ENCODE measurements at regions not wholly inside any gene's neighbourhood (a gene's known extent, or its start where the extent isn't known, plus 50 kb on each side); places are given as distances from the start of the nearest gene placed in this dataset.

DNA sequence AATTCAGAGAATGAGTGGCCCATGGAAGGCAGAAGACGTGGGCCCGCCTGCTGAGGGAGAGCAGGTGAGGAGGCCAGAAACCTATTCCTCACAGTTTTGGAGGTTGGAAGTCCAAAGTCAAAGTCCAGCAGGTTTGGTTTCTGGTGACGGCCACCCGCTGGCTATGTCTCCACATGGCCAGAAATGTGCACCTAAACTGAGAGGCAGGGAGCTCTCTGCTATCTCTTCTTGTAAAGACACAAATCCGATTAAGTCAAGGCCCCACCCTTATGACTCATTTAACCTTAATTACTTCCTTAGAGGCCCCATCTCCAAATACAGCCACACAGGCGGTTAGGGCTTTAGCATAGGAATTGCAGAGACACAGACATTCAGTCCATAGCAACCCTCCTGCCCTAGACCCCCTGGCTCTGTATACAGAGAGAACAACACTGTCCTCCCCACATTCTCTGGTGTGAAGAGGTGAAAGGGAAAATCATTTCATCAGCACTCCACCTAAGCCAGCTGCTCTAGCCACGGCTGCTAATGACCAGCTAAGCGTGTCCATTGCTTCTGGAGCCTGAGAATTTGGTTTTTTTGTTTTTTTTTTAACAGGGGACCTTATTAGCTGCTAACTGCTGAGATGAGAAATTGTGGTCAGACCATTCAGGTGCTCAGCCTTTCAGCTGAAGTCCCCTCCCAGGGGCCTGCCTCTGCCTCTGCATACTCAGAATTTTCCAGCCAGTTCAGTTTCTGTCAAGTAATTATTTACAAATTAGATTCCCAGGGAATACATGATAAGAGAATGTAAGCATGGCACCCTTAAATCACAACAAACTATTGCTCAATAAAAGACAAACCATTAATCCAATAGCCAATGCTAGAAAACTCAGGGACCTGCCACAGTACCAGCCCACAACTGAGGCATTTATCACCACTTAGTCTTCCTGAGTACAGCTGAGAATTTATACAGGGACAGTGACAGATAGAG lies 368.7 kb upstream of the ID2 start:
- no peak overlapping the region for H3K27ac ChIP-seq (ENCODE audit: extremely low read depth, low read depth, low read length)

DNA sequence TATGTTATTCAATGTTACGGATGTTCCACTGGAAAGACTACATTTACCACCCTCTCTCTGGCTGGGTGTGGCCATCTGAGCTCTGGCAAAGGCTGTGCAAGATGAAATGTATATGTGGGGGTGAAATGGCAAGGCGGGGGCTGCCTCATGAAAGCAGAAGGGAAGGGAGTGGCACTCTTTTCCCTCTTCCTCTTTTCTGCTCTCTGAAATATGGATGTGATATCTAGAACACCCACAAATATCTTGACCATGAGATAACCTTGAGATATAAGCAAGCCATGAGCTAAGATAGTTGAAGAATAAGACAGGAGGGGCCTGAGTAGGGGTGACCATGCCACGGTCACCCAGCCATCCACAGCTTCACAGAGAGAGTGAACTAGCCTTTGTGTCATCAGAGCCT lies 367.8 kb upstream of the ID2 start:
- POLR2A ChIA-PET, result interaction anchor here (3.5 kb wide), 1 partner anchor 368 kb away, joined by 15 read pairs; the partner anchor contains the start of gene ID2

More for the DNA sequence above, 368.7 kb upstream of the ID2 start:
- Histone ChIP-seq H3K9me3 (ENCODE audit: control insufficient read depth, insufficient read depth, low read depth, low read length) (no peaks in the 10 kb centered on the region), H3K36me3 (ENCODE audit: control insufficient read depth in 2 of 2, insufficient read depth in 1 of 2, low read length in 2 of 2) (no peaks in the 10 kb centered on the region), H3K4me1 (ENCODE audit: control insufficient read depth, insufficient read depth, low read length) (peaks cover 3% of the 10 kb centered on the region; the same call in 1 of the 2 replicates), H3K4me3 (ENCODE audit: low read depth, low read length) (no peak overlapping the region)
- POLR2A ChIA-PET, result interaction anchor here (3.5 kb wide), 1 partner anchor 369 kb away, joined by 15 read pairs; the partner anchor contains the start of gene ID2
- TF ChIP-seq GLIS2 (tag by site-specific recombination; IDR thresholded peaks at IDR 0.05) (no peak), ZNF629 (tag by site-specific recombination; IDR thresholded peaks at IDR 0.05) (no peak), HOXC10 (CRISPR knock-in tag; IDR thresholded peaks at IDR 0.05) (no peak), ZNF16 (tag by site-specific recombination; IDR thresholded peaks at IDR 0.05; ENCODE audit: low read depth) (no peak), SCRT1 (tag by site-specific recombination; IDR thresholded peaks at IDR 0.05; ENCODE audit: borderline replicate concordance) (no peak), ZNF664 (tag by site-specific recombination; IDR thresholded peaks at IDR 0.05) (no peak)
- TF ChIP-seq, protein P1, sequence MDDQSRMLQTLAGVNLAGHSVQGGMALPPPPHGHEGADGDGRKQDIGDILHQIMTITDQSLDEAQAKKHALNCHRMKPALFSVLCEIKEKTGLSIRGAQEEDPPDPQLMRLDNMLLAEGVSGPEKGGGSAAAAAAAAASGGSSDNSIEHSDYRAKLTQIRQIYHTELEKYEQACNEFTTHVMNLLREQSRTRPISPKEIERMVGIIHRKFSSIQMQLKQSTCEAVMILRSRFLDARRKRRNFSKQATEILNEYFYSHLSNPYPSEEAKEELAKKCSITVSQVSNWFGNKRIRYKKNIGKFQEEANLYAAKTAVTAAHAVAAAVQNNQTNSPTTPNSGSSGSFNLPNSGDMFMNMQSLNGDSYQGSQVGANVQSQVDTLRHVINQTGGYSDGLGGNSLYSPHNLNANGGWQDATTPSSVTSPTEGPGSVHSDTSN (CRISPR knock-in tag; IDR thresholded peaks at IDR 0.05), result no peak
- CTCF ChIA-PET, result interaction anchor here (0.5 kb wide), 1 partner anchor 1374 kb away, joined by 4 read pairs; no protein-coding TSS in a partner anchor

More for the DNA sequence above, 367.8 kb upstream of the ID2 start:
- CTCF ChIA-PET, result interaction anchor here (0.6 to 1.4 kb wide), 2 partner anchors 11 to 379 kb away, joined by 3 to 4 read pairs; no protein-coding TSS in a partner anchor
- Histone ChIP-seq H3K27ac (ENCODE audit: extremely low read depth, low read depth, low read length) (no peak overlapping the region), H3K4me3 (ENCODE audit: low read depth, low read length) (no peak overlapping the region), H3K4me1 (ENCODE audit: control insufficient read depth, insufficient read depth, low read length) (peaks cover 3% of the 10 kb centered on the region; the same call in 1 of the 2 replicates), H3K9me3 (ENCODE audit: control insufficient read depth, insufficient read depth, low read depth, low read length) (no peaks in the 10 kb centered on the region), H3K36me3 (ENCODE audit: control insufficient read depth in 2 of 2, insufficient read depth in 1 of 2, low read length in 2 of 2) (no peaks in the 10 kb centered on the region)
- TF ChIP-seq ZNF555 (tag by site-specific recombination; conservative IDR thresholded peaks at IDR 0.05), result no peak
- TF ChIP-seq ZNF830 (tag by site-specific recombination; IDR thresholded peaks at IDR 0.05; ENCODE audit: low read depth), result no peak
- TF ChIP-seq GLI2 (tag by site-specific recombination; IDR thresholded peaks at IDR 0.05; ENCODE audit: borderline replicate concordance, low read depth), result no peak
- no peak for TF ChIP-seq HOXC10 (CRISPR knock-in tag; IDR thresholded peaks at IDR 0.05)
- TF ChIP-seq EGR2 (tag by site-specific recombination; IDR thresholded peaks at IDR 0.05; ENCODE audit: low read depth), result no peak
- TF ChIP-seq ZNF529 (tag by site-specific recombination; IDR thresholded peaks at IDR 0.05; ENCODE audit: insufficient replicate concordance), result no peak
- TF ChIP-seq ZNF610 (tag by site-specific recombination; IDR thresholded peaks at IDR 0.05; ENCODE audit: borderline replicate concordance), result no peak
- TF ChIP-seq ZNF791 (tag by site-specific recombination; IDR thresholded peaks at IDR 0.05), result no peak
- TF ChIP-seq, protein P2, sequence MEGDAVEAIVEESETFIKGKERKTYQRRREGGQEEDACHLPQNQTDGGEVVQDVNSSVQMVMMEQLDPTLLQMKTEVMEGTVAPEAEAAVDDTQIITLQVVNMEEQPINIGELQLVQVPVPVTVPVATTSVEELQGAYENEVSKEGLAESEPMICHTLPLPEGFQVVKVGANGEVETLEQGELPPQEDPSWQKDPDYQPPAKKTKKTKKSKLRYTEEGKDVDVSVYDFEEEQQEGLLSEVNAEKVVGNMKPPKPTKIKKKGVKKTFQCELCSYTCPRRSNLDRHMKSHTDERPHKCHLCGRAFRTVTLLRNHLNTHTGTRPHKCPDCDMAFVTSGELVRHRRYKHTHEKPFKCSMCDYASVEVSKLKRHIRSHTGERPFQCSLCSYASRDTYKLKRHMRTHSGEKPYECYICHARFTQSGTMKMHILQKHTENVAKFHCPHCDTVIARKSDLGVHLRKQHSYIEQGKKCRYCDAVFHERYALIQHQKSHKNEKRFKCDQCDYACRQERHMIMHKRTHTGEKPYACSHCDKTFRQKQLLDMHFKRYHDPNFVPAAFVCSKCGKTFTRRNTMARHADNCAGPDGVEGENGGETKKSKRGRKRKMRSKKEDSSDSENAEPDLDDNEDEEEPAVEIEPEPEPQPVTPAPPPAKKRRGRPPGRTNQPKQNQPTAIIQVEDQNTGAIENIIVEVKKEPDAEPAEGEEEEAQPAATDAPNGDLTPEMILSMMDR (tag by site-specific recombination; IDR thresholded peaks at IDR 0.05), result no peak
- no peak for TF ChIP-seq ZNF362 (tag by site-specific recombination; IDR thresholded peaks at IDR 0.05)
- TF ChIP-seq, protein P3, sequence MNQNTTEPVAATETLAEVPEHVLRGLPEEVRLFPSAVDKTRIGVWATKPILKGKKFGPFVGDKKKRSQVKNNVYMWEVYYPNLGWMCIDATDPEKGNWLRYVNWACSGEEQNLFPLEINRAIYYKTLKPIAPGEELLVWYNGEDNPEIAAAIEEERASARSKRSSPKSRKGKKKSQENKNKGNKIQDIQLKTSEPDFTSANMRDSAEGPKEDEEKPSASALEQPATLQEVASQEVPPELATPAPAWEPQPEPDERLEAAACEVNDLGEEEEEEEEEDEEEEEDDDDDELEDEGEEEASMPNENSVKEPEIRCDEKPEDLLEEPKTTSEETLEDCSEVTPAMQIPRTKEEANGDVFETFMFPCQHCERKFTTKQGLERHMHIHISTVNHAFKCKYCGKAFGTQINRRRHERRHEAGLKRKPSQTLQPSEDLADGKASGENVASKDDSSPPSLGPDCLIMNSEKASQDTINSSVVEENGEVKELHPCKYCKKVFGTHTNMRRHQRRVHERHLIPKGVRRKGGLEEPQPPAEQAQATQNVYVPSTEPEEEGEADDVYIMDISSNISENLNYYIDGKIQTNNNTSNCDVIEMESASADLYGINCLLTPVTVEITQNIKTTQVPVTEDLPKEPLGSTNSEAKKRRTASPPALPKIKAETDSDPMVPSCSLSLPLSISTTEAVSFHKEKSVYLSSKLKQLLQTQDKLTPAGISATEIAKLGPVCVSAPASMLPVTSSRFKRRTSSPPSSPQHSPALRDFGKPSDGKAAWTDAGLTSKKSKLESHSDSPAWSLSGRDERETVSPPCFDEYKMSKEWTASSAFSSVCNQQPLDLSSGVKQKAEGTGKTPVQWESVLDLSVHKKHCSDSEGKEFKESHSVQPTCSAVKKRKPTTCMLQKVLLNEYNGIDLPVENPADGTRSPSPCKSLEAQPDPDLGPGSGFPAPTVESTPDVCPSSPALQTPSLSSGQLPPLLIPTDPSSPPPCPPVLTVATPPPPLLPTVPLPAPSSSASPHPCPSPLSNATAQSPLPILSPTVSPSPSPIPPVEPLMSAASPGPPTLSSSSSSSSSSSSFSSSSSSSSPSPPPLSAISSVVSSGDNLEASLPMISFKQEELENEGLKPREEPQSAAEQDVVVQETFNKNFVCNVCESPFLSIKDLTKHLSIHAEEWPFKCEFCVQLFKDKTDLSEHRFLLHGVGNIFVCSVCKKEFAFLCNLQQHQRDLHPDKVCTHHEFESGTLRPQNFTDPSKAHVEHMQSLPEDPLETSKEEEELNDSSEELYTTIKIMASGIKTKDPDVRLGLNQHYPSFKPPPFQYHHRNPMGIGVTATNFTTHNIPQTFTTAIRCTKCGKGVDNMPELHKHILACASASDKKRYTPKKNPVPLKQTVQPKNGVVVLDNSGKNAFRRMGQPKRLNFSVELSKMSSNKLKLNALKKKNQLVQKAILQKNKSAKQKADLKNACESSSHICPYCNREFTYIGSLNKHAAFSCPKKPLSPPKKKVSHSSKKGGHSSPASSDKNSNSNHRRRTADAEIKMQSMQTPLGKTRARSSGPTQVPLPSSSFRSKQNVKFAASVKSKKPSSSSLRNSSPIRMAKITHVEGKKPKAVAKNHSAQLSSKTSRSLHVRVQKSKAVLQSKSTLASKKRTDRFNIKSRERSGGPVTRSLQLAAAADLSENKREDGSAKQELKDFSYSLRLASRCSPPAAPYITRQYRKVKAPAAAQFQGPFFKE (tag by site-specific recombination; IDR thresholded peaks at IDR 0.05; ENCODE audit: borderline replicate concordance), result no peak
- no peak for TF ChIP-seq KLF10 (tag by site-specific recombination; IDR thresholded peaks at IDR 0.05)
- no peak for TF ChIP-seq ZNF658 (tag by site-specific recombination; IDR thresholded peaks at IDR 0.05)
- no peak for TF ChIP-seq ZNF16 (tag by site-specific recombination; IDR thresholded peaks at IDR 0.05; ENCODE audit: low read depth)
- no peak for TF ChIP-seq ZNF548 (tag by site-specific recombination; IDR thresholded peaks at IDR 0.05)
